GM12874 (cell line): ENCODE measurements at regions not wholly inside any gene's neighbourhood (a gene's known extent, or its start where the extent isn't known, plus 50 kb on each side); places are given as distances from the start of the nearest gene placed in this dataset.

Experiments
- CTCF ChIP-seq: IDR thresholded peaks from 2 replicates; pipeline ENCODE4 v1.5.1; 2011; ENCODE audit warnings: low read depth, mild to moderate bottlenecking, control low read depth, low read length, moderate library complexity; ENCODE audit not compliant: insufficient read depth

GRCh38 chr2:198203336-198204069 is 399.1 kb downstream of the PLCL1 start:
- TF ChIP-seq CTCF, result no peak
